Islet precursor cell (in vitro differentiated cells): ENCODE measurements at regions not wholly inside any gene's neighbourhood (a gene's known extent, or its start where the extent isn't known, plus 50 kb on each side); places are given as distances from the start of the nearest gene placed in this dataset.
A peak's percentile ranks its signal among the peaks of the same experiment; 100 is the strongest.

Experiments
- DNase-seq: peaks from one replicate; pipeline ENCODE4 v3.0.0-alpha.2; 2018

DNA sequence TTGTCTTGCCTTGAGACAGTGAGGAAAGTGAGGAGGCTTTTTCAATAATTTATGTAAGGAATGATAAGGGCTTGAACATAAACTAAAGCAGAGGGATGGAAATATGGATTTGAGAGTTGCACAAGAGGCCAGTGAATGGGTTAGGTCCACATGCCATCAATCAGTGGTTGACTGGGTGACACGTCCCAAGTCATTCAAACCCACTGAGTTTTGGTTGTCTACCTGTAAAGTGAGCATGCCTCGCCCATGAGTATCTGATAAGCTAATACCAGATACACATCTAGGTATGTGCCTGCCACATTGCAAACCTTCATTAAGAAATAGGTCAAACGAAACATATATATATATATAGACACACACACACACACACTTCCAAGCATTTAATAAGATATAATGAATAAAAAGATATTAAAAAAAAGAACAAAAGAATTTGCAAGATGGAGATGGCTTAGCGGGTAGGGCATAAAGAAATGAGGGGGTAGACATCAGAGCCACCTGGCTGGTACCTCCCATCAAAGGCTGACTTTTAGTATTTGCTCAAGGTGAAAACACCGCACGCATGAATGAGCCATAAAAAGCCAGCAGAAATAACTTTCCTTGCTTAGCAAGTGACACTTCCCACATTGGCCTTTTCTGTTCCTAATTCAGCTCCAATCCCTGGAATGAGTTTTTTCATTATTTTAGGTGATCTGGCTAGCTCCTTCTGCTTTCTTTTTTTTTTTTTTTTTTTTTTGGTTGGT, 109.1 kb upstream of the GGTLC1 start:
- no peak for DNase-seq

DNA sequence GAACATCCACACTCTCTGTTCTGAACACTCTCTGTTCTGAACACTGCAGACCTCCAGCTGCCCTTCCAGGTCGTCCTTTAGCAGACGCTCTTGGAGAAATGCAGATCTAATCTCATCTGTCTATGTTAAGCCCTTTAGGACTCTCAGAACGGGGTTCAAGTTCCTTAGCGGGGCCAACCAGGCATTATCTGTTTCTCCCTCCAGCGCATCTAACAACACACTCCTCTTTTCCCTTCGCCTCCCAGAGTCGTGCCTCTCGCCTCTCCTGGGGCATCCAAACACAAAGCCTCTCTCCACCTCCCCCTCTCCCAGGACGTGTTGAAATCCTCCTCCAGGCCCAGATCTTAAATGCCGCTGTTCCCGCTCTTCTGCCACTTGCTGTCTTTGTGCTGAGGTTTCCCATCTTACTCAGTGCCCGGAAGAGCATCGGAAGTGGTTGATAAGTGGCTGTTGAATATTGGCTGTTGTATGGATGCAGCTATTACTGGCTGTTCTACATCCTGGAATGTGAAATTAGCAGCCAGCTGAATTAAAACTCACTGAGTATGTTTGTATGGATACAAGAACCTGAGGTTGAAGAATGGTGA, 108.4 kb upstream of the GGTLC1 start:
- DNase-seq = peak; percentile 69

DNA sequence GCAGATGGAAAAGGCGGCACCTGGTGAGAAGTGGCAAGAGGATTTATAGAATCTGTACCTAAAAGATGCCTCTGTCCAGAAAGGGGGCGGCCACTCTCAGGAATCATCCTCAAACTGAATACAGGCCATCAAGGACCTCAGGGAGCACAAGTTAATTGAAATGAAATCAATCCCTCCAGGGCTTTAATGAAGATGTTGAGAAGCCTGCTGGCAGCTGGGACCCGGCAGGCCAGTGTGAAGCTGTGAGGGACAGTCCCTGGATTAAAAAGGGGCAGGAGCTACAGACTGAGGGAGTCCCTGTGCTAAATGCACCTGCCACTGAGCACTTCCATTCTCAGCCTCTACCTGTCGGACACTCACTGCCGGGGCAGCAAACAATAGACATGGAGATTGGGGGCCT, 107.7 kb upstream of the GGTLC1 start:
- no peak for DNase-seq

DNA sequence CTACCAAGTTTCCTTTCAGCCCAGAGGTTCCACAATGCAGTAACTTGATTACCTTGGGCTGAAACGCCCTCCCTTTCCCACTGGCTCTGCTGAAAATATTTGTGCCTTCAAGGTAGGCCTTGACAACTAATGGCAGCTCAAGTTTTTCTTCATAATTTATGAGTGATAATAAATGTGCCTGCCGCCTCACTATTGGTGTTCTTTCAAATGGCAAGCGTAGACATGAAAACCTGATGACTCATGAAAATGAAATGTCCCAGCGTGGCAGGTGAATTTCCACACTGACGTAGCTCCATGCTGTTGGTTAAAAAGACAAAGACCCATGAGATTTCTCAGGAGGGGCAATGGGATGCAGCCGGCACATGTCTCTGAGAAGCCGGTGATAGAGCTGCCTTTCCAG, 107.2 kb upstream of the GGTLC1 start:
- DNase-seq = no peak

DNA sequence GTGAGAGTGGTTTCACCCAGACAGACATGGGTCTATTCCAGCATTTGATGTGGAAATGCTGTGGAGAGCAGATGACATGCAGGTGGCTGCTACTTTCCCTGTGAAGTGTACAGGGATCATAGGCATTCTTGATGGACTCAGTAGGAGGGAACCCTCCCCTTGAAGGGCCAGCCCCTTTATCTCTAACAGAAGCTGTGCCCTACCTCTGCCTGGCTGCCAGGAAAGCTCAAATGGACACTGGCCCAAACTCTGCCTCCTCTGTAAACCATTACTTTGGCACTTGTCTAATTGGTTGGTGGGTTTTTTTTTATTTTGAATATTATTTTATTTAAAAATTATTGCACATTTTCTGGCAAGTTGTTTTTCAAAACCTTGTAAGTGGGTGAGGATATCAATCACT, 106.7 kb upstream of the GGTLC1 start:
- no peak for DNase-seq

DNA sequence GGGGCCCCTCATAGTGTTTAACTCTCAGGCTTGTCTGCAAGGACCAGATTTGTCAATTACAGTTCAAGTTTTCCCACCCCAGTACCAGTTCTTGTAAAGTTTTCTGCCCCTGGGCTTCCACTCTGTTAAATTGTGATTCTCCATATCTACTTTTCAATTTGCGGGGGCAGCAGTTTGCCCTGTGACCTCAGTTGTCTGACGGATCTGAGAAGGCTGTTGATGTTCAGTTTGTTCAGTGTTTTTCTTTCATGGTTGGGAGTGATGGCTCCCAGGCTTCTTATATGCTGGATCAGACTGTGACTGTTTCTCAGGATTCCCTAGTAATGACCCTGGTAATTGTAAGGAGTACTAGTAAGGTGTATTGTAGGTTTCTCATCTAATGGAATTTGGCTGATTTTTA, 101.0 kb upstream of the GGTLC1 start:
- DNase-seq = no peak

DNA sequence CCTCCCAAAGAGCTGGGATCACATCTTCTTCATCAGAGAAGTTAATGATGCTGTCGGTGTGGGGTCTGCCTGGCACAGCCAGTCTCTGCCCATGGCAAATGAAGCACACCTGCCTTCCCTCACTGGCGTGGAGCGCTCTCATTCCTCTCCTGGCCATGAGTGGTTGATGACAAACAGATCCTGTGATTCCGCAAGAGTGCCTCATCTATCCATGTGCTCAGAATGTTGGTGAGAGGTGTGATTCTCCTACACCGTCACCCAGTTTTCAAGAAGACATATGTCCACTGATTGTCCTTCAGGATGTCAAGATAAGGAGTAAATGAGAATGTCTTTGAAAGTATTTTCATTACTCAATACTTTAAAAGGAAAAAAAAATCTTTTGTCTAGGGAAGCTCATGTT, 97.5 kb upstream of the GGTLC1 start:
- no peak for DNase-seq

DNA sequence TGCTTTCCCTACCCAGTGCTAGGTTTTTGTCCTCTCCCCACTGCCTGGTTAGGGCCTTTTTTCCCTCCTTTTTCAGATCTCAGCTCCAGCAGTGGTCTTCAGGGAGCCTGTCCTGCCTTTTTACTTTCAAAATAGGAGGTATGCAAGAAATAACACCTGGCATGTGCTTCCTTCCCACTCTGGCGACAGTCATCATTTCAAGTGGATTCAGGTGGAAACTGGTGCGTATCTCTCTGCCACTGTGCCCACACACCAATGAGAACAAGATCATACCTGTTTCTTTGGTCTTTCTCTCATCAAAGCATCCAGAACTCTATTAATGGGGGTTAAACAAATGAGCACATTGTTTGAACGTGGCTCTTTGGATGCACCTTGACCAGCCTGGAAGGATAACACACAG, 95.7 kb upstream of the GGTLC1 start:
- no peak for DNase-seq

DNA sequence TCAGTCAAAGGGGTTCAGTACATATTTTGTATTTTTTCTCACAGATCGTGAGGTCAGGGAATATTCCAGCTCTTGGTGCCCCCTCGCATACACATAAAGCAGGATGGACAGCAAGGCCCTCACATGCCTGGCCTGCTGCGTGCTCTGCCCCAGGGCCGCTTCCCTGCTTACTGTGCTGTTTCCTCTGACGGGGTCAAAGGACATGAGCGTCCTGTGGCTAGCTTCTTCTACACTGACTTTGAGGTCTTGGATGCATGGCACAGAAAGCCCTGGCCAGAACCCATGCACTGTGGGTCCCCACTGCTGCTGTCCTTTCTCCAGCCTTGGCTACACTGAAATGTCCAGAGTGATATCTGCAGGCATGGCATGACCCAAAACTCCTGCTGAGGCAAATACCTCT, 92.5 kb upstream of the GGTLC1 start:
- no peak for DNase-seq

DNA sequence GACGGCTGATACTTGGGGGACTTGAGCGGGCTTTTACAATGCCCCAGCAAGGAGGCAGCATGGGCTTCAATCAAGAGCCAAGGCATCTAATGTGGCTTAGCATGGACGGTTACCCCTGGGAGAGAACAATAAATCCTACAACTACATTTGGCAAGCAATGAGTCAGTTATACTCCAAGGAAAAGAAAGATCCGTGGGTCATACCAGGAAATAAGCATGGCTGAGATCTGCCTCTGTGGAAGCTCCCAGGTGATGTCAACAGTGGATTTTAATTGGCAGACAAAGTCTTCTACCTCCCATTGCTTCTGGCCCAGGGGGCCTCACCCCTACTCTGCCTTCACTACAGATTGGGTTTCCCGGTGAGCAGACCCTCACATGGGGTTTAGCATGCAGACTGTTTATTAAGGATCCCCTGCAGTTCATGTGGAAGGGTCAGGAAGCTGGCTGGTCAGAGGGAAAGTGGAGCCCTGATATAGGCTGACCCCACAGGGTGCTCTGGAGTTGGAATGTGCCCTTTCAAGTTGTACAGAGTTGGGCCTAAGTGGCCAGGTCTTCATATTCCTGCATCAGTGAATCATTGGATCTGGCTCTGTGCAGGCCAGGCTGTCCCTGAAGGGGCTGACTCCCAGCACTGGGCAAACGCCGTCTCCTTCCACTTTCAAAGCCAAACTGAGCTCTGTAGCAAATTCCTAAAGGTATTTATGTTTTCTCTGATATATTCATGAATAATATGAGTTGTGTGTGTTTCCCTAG, 91.3 kb upstream of the GGTLC1 start:
- DNase-seq = peak; percentile 64

DNA sequence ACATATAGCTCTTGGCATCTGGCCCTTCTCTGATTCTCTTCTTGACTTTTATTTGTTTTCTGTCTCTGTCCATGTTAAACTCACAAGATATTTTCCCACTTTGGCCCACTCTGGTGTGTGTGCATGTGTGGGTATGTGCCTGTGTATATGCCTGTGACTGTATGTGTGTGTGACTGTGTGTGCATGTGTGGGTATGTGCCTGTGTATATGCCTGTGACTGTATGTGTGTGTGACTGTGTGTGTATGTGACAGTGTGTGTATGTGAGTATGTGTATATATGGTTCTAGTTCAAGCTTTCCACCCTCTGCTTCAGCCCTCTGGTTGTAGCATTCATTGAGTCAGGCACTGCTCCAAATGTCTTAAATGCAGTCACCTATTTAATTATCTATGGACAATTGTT, 88.6 kb upstream of the GGTLC1 start:
- no peak for DNase-seq

DNA sequence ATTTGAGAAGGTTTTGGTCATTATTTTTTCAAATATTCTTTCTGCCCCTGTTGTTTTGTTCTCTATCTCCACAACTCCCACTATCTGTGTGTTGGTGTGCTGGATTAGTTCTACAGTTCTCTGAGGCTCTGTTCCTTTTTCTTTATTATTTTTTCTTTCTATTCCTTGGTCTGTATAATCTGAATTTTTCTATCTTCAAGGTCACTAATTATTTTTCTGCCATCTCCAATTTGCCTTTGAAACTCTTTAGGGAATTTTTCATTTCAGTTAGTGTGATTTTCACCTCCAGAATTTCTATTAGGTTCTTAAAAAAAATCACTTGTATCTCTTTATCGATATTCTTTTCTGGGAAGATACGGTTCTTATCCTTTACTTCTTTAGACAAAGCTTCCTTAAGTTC, 82.1 kb upstream of the GGTLC1 start:
- no peak for DNase-seq

DNA sequence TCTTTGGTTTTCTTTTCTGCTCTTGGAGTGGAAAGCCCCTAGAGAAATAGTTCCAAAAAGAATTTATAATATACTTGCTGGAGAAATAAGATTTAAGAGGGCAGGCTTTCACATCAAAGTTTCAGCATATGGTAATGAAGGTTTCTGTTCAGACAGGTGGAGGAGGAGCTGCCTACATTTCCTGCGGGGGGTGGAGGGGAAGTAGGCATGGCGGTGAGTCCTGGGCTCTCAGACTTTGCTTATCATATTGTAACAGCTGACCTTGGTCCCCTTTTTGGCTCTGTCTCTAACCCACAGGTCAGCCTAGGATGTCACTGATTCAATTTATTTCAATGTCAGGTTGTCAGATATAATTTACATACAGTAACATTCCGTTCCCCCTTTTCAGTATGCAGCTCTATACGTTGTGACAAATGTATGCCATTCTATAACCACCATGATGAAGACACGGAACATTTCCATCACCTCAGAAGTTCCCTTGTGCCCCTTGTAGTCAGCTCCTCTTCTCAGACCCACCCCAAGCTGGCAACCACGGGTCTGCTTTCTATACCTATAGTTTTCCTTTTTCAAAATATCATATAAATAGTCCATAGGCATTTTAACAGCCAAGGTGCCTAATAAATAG, 77.6 kb upstream of the GGTLC1 start:
- DNase-seq = no peak

DNA sequence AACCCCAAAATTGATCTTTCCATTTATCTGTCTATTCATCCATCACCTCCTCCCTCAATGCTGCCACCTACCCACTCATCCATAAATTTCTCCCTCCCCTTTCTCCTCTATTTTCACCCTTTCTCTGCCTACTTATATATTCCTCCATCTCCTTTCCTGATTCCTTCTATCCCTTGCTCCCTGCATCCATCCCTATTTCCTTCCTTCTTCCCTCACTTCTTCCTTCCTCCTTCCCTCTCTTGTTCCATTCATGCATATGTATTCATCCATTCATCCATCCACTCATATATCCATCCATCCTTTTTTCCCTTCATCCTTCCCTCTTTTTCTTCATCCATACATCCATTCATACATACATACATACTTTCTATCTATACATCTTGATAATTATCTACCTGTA, 76.3 kb upstream of the GGTLC1 start:
- no peak for DNase-seq

DNA sequence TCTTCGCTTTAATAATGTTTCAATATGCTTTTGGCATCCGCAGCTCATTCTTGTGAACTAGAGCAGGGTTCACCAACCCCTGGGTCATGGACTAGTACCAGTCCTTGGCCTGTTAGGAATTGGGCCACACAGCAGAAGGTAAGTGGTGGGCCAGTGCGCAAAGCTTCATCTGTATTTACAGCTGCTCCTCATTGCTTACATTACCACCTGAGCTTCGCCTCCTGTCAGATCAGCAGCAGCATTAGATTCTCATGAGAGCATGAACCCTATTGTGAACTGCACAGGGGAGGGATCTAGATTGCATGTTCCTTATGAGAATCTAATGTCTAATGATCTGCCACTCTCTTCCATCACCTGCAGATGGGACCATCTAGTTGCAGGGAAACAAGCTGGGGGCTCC, 75.5 kb upstream of the GGTLC1 start:
- DNase-seq = no peak

DNA sequence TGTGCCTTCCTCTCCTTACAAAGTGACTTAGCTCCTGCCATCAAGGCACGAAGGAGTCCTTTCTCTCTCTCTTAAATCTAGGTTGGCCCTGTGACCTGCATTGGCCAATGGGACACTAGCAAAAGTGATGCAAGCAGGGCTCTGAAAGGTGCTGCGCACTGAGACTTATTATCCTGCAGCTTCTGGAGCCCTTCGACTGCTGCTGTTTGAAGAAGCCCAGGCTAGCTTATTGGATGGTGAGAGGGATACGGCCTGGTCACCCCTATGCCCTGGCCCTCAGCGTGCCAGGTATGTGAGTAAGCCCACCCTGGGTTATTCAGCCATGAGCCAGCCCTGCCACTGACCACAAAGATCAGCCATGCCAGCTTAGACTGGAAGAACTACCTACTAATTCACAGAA, 74.5 kb upstream of the GGTLC1 start:
- no peak for DNase-seq

DNA sequence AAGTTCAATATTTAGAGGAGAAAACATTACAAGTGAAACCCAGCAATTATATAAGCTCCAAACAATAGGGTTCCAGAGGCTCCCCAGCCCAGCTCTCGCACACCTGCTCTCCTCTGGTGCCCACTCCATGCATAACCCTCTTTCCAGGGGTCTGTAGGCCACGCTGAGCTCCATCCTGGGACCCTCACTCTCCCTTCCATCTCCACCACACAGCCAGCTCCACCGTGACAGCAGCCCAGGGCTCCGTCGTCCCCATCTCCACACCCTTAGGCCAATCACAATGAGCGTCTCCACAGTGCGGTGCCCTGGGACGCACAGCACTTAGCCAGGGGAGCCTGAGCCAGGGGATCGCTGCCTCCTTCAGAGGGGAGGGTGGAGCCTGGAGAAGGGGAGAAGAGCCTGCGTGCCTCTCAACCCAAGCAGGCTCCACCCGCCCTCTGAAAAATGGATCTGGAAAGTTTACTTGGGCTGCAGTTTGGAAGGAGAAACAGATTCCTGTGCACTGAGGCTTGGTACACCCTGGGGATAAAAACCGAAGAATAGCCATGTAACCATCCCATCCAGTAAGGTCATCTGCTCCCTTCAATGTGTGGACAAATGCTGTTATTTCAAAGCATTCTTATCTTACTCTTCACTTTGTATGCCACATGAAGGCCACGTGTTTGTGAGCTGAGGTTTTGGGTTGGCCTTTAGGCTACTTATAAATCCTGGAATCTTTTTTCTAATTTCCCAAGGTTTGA, 72.4 kb upstream of the GGTLC1 start:
- DNase-seq = no peak

DNA sequence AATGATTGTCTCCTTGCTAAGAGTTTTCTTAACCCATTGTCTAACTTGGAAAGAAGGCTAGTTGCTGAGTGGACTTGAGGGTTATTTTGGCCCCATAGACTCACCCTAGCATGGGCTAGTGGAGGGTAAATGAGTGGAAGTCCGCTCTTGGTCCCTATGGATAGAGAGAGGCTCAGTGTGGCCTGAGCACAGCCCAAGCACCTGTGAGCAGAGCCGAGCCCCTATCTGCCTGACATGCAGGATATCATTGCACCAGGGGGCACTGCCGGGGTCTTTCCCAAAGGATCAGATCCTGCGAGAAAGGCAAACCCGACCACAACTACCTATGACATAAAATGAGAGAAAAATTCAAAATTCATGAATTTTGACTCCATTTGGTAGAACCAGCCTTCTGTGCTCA, 70.6 kb upstream of the GGTLC1 start:
- DNase-seq = no peak

DNA sequence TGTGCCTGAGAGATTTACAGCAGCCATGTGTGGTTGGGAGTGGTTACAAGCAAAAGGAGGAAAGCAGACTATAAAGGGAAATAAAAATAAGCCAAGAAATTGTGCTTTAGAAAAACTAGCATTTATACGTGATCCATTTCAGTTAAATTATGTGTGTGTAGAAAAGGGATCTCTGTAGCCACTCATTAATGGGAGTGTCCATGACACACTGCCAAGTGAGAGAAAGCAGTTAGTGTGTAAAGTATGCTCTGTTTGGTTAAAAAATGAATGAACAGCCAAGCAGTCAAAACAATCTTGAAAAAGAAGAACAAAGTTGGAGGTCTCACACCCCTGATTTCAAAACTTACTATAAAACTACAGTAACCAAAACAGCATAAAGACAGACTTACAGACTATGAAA, 67.9 kb upstream of the GGTLC1 start:
- DNase-seq = no peak

DNA sequence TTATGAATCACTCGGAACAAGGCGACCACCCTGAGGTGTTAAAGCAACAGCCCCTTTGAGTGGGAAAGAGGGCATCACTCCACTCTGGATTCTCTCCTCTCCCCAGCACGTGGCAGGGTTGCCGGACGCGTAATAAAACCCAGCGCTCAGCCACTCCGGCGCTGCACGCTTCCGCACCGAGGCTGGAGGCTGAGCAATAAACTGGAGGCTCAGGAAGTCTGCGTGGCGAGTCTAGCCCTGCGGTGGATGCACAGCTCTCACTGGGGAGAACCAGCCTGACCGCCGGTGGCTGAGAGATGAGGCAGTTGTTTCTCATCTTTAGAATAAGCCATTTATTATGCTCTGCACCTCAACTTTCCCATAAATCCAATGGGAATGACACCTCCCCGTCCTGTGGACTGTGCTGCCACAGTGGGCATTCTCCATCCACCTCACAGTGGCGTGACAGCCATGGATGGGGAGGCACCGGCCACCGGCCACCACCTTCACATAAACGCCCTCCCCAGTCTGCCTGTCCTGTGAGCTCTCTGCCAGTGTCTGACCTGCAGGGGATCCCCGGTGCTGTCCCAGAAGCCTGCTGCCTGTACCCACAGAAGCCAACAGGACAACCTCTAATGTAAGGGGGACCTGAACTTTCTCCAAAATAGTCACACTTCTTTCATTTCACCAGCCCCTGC, 64.2 kb upstream of the GGTLC1 start:
- DNase-seq = no peak

DNA sequence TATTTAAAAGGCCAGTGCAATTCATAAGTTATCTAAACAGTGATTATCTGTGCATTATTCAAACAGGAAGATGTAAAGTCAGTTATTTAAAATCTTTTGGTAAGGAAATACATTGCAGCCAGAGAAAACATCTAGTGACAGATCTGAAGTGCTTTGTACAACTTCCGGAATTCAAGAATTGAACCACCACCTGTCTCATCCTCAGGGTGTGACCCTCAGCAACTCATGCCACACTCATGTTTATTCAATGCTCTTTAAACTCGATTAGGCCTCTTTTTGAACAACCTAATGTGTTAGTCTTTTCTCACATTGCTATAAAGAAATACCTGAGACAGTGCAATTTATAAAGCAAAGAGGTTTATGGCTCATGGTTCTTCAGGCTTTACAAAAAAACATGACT, 62.6 kb upstream of the GGTLC1 start:
- DNase-seq = no peak

DNA sequence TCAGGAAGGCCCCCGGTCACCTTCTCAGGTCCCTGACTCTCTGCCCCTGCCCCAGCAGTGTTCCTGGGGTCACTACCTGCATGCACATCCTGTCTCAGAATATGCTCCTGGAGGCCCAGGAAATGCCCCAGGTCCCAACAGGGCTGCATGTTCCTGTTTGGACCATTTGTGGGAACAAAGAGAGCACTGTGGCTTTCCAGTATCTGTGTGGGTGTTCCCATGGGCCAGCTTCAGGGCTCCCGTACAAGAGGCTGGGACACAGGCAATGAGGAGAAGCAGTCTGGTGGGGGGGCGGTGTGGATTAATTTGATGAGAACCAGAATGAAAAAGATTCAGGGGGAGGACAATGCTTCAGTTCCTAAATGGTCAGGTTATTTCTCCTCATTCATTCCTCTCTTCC, 61.5 kb upstream of the GGTLC1 start:
- no peak for DNase-seq

DNA sequence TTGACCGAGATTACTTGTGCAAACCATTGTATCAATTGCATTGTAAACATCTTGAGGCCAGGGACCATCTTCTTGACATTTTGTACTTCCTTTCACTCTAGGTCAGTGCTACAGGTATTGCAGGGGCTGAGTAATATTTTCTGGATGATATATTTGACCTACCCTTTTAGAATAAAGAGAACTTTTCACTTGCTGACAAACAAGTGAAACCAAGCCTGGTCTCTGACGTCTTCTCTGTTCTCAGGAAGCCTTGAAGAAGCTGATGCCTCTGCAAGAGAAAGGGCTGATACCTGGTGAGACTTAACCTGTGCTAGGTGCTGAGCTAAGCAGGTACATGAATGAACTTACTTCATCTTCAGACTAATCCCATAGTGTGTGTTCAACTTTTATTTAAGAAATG, 60.5 kb upstream of the GGTLC1 start:
- DNase-seq = no peak
